Epithelial cell of esophagus (primary cell): ENCODE measurements at regions not wholly inside any gene's neighbourhood (a gene's known extent, or its start where the extent isn't known, plus 50 kb on each side); places are given as distances from the start of the nearest gene placed in this dataset.

Experiments used
- DNase-seq: peaks from one replicate; pipeline ENCODE4 v3.0.0; 2010; ENCODE audit warnings: low read depth
- H3K4me3 ChIP-seq: 2 replicates; pipeline ENCODE4 v1.5.1; 2011; ENCODE audit warnings: mild to moderate bottlenecking, low read length, control low read depth
- TF ChIP-seq, protein P1 (sequence below): IDR thresholded peaks from 2 replicates; pipeline ENCODE4 v1.5.1; 2011; ENCODE audit warnings: low read depth, mild to moderate bottlenecking, low read length, control low read depth, inconsistent platforms; ENCODE audit not compliant: insufficient read depth; ENCODE audit errors: missing control alignments

DNA sequence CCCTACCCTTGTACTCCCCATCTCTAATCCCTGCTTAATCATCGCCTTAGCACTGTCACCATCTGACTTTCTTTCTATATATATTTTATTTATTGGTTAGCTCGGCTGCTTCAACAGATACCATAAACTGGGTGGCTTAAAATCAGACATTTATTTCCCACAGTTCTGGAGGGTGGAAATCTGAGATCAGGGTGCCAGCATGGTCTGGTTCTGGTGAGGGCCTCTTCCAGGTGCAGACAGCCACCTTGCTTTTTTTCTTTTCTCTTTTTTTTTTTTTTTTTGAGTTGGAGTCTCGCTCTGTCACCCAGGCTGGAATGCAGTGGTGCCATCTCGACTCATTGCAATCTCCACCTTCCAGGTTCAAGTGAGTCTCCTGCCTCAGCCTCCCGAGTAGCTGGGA lies 127.5 kb upstream of the ESR1 start:
- no peak for DNase-seq
- H3K4me3 ChIP-seq: no peak overlapping the region
- TF ChIP-seq, protein P1, sequence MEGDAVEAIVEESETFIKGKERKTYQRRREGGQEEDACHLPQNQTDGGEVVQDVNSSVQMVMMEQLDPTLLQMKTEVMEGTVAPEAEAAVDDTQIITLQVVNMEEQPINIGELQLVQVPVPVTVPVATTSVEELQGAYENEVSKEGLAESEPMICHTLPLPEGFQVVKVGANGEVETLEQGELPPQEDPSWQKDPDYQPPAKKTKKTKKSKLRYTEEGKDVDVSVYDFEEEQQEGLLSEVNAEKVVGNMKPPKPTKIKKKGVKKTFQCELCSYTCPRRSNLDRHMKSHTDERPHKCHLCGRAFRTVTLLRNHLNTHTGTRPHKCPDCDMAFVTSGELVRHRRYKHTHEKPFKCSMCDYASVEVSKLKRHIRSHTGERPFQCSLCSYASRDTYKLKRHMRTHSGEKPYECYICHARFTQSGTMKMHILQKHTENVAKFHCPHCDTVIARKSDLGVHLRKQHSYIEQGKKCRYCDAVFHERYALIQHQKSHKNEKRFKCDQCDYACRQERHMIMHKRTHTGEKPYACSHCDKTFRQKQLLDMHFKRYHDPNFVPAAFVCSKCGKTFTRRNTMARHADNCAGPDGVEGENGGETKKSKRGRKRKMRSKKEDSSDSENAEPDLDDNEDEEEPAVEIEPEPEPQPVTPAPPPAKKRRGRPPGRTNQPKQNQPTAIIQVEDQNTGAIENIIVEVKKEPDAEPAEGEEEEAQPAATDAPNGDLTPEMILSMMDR: no peak

DNA sequence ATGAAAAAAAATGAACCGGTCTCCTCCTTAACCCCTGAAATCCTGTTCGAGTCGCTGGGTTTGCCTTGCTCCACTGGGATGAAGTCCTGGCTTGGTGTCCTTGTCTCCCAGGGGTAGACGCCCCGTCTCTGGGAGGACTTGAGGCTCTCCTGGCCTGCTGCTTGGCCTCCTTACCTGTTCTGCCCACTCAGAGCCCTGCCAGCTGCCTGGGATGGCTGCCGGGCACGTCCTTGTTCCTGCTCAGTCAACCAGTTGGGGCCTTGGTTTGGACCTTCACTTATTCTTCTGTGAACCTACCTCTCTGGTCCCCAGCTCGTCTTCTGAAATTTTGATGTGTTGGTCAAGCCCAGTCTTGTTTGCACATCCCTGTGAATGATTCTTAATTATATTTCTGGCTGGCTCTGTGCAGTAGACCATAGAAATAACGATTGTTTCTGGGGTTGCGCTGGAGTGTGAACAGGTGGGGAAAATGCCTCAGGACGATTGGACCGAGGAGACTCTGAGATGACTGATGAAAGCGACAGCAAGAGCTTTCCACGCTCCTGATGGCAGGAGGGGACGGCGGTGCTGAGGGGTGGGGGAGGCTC lies 126.5 kb upstream of the ESR1 start:
- TF ChIP-seq, protein P1: no peak
- H3K4me3 ChIP-seq: no peak overlapping the region
- no peak for DNase-seq

DNA sequence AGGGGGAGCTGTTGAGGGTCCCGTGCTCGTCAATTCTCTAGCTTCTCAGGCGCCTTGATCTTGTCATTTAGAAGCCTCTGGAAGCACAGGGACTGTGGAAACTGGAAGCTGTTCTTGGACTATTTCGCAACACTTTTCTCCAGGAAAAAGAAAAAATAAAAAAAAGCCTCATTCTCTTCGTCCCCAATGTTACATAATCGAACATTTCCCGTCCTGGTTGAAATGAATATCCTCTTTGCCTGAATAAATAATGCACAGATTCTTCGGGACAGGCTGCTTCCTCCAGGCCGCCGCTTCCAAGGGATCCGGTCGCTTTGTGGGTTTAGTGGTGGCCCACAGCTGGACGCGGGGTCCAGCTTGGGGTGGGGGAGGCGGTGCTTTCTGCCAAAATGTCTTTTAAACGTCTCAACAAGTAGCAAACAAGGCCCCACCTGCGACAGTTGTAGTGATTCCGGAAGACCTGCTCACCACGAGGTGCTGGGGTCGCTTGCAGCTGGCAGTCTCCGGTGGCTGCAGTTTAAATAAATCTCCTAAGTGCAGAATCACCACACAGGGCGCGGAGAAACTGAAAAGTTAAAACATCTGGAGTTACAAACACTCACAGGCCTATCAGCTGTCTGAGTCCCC lies 125.9 kb upstream of the ESR1 start:
- no peak overlapping the region for H3K4me3 ChIP-seq
- DNase-seq: peak; percentile 15
- TF ChIP-seq, protein P1: no peak

DNA sequence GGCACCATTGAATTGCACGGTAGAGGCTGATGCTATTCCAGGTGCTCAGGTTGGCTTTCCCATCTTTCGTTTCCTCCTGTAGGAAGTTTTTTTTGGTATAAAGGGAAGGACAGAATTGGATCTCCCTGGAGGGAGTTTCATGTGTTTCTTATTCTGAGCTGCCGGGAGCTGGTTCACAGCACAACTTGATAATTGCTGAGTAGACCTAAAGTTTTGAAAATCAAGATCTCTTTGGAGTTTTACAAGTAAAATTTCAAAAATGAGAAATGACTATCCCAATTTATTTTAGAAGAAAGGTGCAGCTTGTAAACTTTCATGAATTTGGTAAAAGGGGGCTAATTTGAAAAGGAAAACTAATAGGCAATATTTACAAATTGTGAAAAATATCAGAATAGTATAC lies 125.2 kb upstream of the ESR1 start:
- H3K4me3 ChIP-seq: no peak overlapping the region

DNA sequence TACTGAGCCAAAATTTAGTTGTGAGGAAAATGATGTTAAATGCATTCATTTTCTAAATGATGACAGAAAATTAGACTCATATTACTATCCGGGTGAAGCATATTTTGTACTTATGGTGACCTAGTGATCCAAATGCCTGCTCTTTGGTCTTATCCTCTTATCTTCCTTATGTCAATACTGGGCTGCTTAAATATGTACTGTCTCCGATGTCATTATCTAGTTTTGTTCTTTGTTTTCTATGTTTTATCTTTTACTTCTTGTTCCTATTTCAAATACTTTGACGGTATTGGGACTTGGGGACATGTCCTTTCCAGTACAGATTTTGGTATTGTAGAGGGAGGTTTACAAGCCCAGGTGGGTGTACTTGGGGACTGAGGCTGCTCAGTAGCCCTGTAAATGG lies 124.6 kb upstream of the ESR1 start:
- no peak for DNase-seq
- TF ChIP-seq, protein P1: no peak
- H3K4me3 ChIP-seq: no peak overlapping the region

More for the DNA sequence above, 125.2 kb upstream of the ESR1 start:
- DNase-seq: no peak
- TF ChIP-seq, protein P1: no peak

DNA sequence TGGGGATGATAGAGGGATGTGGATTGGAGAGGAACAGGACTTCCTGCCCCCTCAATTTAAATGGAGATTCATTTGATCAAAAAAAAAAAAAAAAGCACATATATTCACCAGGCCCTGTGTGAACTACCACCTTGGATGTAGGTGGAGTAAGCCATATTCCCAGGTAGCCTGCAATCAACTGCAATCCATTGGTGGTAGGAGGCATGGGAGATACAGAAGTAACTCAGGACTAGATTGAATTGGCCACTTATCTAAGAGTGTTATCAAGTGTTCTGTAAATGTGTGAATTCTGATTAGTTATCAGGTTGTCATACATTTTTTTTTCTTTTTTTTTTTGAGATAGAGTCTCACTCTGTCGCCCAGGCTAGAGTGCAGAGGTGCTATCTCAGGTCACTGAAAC lies 124.1 kb upstream of the ESR1 start:
- TF ChIP-seq, protein P1: no peak
- no peak overlapping the region for H3K4me3 ChIP-seq
- no peak for DNase-seq
